ENCODE measurements at regions not wholly inside any gene's neighbourhood (a gene's known extent, or its start where the extent isn't known, plus 50 kb on each side); places are given as distances from the start of the nearest gene placed in this dataset.

DNA sequence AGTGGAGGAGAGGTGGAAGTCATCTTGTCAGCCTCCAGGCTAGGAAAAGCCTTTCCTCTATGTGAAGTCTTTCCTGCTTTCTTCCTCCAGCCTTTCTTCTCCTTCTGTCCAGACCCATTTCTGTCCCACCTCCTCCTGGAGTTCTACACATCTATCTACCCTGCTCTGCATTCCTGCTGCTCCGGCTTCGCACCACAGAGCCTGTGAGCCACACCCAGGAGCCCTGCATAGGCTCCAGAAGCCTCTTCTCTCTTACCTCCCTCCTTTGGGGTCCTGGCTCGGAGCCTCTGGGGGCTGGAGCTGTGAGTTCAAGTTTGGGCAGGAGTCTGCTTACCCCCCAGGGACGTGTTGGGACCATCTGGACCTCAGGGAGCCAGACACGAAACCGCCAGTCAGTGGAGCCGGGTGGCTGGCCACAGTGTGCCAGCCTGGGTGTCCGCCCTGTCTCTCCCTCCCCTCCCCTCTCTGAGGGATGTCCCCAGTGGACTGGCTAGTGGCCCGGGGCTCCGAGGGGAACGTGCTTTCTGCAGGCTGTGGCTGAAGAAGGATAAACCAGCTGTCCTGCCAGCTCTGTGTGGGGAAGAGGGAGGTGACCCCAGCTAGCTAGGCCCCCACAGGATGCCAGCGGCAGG is 99.2 kb downstream of the VEGFA start:
- ATAC-seq (no peak), DNase-seq (ENCODE audit: low spot score in 2 of 2) (no peak)
- no peaks in the 10 kb centered on the region for H3K9me3 Mint-ChIP-seq
- no peaks in the 10 kb centered on the region for H3K36me3 Mint-ChIP-seq
- H3K27ac Mint-ChIP-seq, result no peak overlapping the region

DNA sequence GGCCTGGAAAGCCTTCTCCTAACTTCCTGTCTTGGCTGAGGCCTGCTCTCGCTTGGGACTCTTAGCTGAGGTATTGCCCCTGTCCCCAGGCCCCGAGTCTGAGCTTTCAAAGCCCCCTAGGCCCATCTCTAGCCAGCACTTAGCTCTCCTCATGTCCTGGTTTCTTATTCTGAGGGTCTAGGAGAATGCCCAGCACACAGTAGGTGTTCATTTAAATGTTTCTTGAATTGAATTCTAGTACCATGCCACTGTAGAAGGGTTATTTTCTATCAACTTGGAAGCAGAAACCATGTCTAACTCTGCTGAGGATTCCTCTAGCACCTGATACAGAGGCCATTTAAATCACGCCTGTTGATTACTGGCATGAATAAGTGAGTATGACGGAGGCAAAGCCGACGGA is 98.5 kb downstream of the VEGFA start:
- DNase-seq (ENCODE audit: low spot score in 2 of 2) (no peak), ATAC-seq (no peak)
- H3K36me3 Mint-ChIP-seq, result no peaks in the 10 kb centered on the region
- H3K27ac Mint-ChIP-seq, result peak overlapping the region in 1 of 2 donors; percentile 52
- no peaks in the 10 kb centered on the region for H3K9me3 Mint-ChIP-seq

DNA sequence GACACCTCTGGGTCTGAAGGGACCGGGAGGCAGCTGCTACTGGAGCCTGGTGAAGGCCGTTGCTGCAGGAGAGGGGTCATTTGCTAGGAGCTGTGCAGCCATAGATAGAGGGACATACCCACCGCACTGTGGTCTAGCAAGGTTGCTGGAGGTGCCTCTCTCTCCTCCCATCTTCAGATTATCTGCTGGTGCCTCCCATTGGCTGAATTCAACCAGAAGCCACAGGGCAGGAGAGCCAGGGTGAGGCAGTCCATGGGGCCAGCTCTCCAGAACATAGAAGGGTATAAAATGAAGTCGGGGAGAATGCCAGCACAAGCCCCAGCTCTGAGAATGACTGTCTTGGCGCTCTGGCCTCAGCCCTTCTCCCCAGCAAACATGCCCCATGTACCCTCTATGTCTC is 98.0 kb downstream of the VEGFA start:
- no peaks in the 10 kb centered on the region for H3K36me3 Mint-ChIP-seq
- DNase-seq (ENCODE audit: low spot score in 2 of 2), result no peak
- peak overlapping the region in 1 of 2 donors; percentile 52 for H3K27ac Mint-ChIP-seq
- no peaks in the 10 kb centered on the region for H3K9me3 Mint-ChIP-seq
- ATAC-seq, result no peak

DNA sequence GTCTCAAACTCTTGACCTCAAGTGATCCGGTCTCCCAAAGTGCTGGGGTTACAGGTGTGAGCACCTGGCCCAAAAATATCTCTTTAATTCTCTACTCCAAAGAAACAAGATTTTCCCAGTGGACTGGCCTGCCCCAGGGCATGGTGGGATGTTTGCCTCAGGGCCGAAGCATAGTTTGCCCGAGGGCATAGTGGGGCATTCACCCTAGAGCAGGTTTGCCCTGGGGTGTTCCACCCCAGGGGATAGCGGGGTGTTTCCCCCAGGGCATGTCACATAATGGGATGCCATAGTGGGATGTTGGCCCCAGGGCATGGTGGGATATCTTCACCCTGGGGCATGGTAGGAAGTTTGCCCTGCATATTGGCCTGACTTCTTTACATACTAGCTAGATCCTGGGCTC is 97.2 kb downstream of the VEGFA start:
- H3K27ac Mint-ChIP-seq, result no peak overlapping the region
- no peaks in the 10 kb centered on the region for H3K9me3 Mint-ChIP-seq
- DNase-seq (ENCODE audit: low spot score in 2 of 2), result no peak
- no peak for ATAC-seq
- no peaks in the 10 kb centered on the region for H3K36me3 Mint-ChIP-seq

DNA sequence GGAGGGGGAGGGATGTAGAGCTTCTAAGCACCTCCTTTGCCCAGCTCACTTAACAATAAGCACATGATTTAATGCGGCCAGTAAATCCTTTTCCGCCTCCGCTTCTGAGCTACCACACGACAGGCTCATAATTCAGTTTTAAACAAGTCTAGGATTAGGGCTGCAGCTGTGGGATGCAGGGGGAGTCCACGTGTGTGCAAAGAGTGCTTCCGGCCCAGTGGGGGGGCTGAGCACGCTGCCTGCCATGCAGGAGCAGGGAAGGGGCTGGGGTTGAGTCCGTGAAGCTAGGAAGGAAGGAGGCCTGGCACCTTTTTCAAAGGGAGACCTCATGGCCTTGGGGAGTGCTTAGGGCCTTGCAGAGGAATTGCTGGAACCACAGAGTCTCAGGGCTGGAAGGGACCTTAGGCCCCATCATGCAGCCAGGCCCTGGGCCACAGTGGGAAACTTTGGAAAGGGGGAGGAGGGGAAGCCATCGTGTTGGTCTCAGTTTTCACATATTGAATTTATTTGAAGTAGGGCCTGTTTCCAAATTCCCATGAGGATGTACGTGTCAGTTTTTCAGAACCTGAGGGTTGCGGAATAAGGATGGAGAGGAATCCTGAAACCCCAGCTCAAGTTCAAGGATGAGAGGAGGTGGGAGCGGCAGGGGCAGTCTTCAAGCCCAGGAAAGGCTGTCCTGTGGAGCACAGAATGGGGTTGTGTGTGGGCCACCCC is 96.1 kb downstream of the VEGFA start:
- H3K36me3 Mint-ChIP-seq, result no peaks in the 10 kb centered on the region
- H3K9me3 Mint-ChIP-seq, result no peaks in the 10 kb centered on the region
- ATAC-seq (no peak), DNase-seq (ENCODE audit: low spot score in 2 of 2) (no peak)
- peak overlapping the region in 1 of 2 donors; percentile 47 for H3K27ac Mint-ChIP-seq

DNA sequence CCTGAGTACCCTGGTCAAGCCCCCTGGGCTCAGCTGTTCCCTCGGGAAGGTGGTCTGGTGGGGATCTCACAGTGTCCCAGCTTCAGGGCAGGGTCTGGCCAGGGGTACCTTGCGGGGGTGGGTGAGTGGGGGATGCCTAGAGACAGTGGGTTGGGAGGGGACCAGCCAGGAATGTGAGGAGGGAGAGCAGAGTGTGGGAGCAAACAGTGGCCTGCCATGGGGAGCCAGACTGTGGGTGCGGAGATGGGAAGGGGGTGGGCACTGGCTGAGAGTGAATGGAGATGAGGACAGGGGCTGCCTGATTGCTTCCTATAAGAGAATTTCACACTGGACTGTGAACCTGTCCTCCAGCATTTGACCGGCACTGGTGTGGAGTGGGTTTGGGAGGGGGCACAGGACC is 95.1 kb downstream of the VEGFA start:
- ATAC-seq (no peak), DNase-seq (ENCODE audit: low spot score in 2 of 2) (no peak)
- Mint-ChIP-seq H3K36me3 (no peaks in the 10 kb centered on the region), H3K9me3 (no peaks in the 10 kb centered on the region), H3K27ac (no peak overlapping the region)

DNA sequence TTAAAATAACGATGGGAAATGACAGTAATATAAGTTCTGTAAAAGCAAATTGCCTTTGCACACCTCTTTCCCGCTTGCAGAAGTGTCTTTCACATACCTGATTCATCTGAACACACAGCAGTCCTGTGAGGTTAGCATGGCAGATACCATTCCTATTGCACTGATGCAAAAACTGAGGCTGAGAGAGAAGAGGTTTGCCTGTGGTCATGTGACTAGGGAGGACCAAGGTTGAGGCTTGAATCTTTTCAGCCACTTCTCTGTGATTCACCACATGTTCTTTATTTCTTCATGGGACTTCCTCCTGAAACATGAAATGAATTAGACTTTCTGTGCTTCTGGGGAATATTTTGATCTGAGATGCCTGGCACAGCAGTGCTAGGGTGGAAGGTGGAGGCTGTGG is 92.9 kb downstream of the VEGFA start:
- ATAC-seq (no peak), DNase-seq (ENCODE audit: low spot score in 2 of 2) (no peak)
- Mint-ChIP-seq H3K9me3 (no peaks in the 10 kb centered on the region), H3K27ac (no peak overlapping the region), H3K36me3 (no peaks in the 10 kb centered on the region)

DNA sequence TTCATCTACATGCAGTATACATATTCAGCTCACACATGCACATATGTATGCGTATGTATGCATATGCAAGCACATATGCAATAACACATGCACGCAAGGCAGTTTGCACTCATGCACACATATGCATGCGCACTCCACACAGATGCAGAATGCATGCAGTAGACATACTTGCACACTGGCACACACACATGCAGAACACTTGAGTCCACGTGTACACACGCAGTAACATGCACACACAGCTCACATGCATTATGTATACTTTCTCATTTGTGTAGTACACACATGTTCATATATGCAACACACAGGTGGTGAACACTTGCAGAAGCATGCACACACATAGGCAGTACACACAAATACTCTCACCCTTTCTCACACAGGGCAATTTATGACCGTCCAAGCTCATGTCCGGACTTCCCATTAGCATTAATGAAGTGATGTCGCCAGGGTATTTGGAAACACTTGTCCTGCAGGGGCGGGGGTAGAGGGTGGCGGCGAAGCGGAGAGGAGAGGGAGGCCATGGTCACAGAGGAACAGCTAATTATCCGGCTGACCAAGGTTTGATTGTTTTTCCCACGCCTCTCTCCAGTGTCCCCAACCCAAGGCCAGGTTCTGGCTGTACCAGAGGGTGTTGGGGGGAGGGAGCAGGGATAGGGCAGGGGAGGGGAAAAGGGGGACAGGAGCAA is 91.3 kb downstream of the VEGFA start:
- DNase-seq (ENCODE audit: low spot score in 2 of 2) (no peak), ATAC-seq (no peak)
- no peaks in the 10 kb centered on the region for H3K9me3 Mint-ChIP-seq
- no peak overlapping the region for H3K27ac Mint-ChIP-seq
- H3K36me3 Mint-ChIP-seq, result no peaks in the 10 kb centered on the region

DNA sequence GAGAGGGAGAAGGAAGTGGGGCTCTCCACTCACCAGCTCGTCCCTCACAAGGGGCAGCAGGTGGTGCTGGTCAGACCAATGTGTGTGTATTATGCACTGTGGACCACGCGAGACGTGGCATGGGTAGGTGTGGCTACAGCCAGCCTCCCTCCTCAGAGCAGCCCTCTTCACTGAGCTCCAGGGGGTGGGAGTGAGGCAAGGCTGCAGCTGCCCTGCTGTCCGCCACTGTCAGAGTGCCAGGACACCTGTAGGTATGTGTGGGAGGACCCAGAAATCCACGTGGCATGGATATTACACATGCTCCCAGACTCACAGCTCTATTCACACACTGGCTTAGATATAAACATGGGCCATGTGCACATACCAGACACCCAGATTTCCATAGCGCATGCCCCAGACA is 90.3 kb downstream of the VEGFA start:
- DNase-seq (ENCODE audit: low spot score in 2 of 2) (no peak), ATAC-seq (no peak)
- Mint-ChIP-seq H3K27ac (no peak overlapping the region), H3K9me3 (no peaks in the 10 kb centered on the region), H3K36me3 (no peaks in the 10 kb centered on the region)

DNA sequence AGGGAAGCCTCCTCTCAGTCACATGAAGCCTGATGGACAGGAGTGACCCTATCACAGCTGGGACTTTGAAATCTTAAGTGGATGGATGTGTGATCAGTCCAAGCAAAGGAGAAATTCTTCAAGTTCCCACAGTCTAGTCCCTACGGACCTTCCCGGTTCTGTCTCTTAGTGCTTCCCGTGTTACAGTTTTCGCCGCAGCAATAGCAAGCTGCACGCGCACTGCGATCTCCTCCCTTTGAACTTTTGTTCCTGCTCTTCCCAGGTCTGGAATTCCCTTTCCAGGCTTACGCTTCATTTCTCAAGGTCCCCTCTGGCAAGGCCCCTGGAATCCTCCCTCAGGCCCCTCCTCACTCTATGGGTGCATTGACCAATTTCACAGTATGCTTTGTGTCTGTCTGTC is 89.2 kb downstream of the VEGFA start:
- Mint-ChIP-seq H3K9me3 (no peaks in the 10 kb centered on the region), H3K36me3 (no peaks in the 10 kb centered on the region), H3K27ac (no peak overlapping the region)
- ATAC-seq (no peak), DNase-seq (ENCODE audit: low spot score in 2 of 2) (no peak)

DNA sequence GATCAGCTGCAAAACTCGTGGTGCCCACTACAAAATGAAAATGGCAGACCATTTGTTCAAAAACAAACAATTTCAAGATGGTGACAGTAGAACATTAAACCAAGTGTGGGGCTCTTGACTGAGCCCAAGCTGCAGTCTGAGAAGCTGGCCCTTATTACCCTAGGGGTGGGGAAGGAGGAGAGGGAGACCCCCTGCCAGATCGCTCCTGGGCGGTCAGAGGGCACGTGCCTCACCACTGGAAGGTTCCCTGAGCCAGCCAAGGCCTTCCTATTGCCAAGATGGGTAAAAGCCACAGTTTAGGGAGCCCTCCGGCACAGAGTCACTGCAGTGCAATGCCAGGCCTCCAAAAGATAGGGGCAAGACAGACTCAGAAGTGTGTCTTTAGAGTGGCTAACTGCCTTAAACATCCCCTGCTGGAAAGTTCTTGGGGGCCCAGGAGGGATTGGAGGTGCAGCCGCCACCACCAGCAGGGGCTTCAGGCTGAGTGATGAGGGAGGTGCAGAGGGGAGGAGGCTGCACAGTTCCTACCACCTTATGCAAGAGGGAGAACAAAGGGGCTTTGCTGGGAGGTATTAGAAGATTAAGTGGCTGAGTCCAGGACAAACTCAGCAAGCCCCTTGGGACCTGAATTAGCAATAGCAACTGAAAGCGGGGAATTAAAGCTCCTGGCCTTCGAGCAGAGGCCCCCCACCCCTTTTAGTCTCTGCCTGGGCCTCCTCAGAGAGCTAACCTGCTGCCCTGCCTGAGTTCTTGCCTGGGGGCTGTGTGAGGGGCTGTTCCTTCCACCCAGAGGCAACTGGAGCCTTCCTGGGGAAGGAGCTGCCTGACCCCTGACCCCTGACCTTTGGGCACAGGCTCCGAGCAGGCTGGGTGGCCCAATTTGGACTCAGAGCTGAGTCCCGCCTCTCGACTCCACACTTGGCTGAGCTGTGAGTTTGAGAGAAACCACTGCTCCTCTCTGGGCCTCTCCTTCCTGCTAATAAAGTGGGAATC is 88.4 kb downstream of the VEGFA start:
- Mint-ChIP-seq H3K9me3 (no peaks in the 10 kb centered on the region), H3K36me3 (no peaks in the 10 kb centered on the region), H3K27ac (no peak overlapping the region)
- ATAC-seq (no peak), DNase-seq (ENCODE audit: low spot score in 2 of 2) (no peak)

DNA sequence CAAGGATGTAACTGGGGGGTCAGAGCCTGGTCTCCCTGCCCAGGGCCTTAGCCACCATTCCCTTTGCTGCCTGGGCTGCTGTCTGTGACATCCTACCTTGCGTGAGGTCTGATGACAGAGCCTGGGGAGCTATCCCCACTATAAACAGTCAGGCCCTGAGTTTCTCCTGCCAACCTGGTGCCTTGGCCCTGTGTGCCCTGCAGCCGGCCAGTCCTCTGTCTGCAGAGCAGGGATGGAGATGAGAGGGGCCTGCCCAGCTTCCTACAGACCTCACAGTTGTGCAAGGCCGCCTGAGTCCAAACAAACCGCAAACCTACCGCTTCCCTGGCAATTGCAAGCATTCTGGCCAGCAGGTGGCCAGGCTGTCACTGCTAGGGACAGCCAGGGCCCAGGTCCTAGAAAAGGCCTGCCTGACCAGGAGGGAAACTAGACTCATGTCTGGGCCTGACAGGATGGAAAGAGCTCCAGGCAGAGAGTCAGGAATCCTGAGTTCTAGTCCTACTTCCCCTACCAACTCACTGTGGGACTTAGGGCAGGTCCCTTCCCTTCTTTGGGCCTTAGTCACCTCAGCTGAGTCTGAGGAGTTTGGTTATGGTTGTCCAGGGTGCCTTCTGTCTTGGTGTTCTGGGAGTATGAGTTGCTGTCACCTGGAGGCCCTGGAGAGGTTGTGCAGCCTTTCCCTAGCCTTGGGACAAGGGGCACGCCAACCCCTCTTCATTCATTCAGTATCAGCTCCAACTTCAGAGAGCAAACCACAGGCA is 86.2 kb downstream of the VEGFA start:
- DNase-seq (ENCODE audit: low spot score in 2 of 2) (no peak), ATAC-seq (no peak)
- no peaks in the 10 kb centered on the region for H3K36me3 Mint-ChIP-seq
- no peaks in the 10 kb centered on the region for H3K9me3 Mint-ChIP-seq
- no peak overlapping the region for H3K27ac Mint-ChIP-seq

DNA sequence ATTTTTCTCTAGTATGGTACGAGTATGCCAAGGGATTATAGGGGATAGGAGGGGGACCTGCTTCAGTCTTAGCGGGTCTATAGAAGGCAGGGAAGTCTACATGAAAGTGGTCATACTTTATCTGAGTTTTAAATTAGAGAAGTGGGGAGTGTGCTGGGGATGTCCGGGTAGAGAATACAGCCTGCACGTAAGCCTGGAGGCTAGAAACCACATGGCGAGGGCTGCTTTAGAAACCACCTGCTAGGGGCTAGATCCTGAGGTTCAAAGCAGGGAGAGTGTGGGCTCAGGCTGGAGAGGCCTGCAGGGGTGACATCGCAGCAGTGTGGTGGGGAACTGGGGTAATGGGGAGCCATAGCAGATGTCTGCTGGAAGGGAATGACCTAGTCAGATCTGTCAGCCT is 85.2 kb downstream of the VEGFA start:
- Mint-ChIP-seq H3K9me3 (no peaks in the 10 kb centered on the region), H3K27ac (peak overlapping the region in 1 of 2 donors; percentile 5), H3K36me3 (no peaks in the 10 kb centered on the region)
- DNase-seq (ENCODE audit: low spot score in 2 of 2) (no peak), ATAC-seq (no peak)

DNA sequence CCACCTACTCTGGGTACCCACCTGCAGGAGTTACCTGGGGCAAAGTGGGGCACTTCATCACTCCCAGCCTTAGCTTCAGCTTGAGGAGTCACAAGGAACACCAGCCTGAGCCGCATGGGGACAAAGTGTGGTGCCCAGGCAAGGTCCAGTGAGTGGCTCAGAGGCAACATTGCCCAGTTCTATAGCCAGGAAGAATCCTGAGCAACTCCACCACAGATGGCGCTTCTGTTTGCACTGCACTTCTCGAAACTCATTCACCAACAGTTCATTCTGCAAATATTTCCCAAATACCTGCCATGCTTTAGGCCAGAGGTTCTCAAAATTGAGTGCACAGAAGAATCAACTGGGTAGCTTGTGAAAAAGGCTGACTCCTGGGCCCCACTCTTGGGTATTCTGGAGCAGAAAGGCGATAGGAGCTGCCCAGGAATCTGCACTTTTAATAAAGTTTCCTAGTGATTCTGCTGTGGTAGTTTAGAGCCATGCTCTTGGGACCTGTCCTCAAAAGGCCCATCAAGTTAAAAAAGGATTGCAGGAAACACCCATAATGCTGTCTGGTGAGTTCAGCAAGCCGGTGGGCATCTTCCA is 83.1 kb downstream of the VEGFA start:
- ATAC-seq (no peak), DNase-seq (ENCODE audit: low spot score in 2 of 2) (no peak)
- H3K36me3 Mint-ChIP-seq, result no peaks in the 10 kb centered on the region
- H3K9me3 Mint-ChIP-seq, result no peaks in the 10 kb centered on the region
- no peak overlapping the region for H3K27ac Mint-ChIP-seq

DNA sequence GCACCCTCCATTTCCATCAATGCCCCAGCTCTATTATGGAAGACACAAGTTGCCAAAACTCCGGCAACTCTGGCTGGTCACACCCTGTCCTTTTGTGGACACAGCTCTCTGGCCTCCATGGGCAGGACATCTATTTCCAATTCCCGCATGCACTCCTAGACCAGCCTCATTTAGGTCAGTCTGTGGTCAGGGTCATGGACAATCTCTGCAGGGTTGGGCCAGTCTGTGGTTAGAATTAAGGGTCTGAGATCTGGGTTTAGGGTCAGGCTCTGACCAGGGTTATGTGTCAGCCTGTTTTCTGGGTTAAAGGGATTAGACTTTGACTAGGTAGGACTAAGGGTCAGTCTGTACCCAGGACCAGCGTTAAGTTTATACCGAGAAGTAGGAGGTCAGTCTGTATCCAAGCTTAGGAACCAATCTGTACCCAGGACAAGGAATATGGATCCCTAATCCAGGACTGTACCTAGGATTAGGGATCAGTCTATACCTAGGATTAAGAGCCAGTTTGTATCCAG is 82.4 kb downstream of the VEGFA start:
- Mint-ChIP-seq H3K27ac (no peak overlapping the region), H3K9me3 (no peaks in the 10 kb centered on the region), H3K36me3 (no peaks in the 10 kb centered on the region)
- no peak for DNase-seq (ENCODE audit: low spot score in 2 of 2)
- no peak for ATAC-seq
